Astrocyte (in vitro differentiated cells and primary cell): ENCODE measurements at regions not wholly inside any gene's neighbourhood (a gene's known extent, or its start where the extent isn't known, plus 50 kb on each side); places are given as distances from the start of the nearest gene placed in this dataset.

Experiments
- DNase-seq: peaks from one replicate; pipeline ENCODE4 v3.0.0-alpha.2; 2010; ENCODE audit warnings: low read depth
- FAIRE-seq: peaks from 2 replicates; lab custom pipeline; 2011; peaks lifted over from hg19 to GRCh38; lab: Jason Lieb, UNC
- H2AFZ ChIP-seq: 2 replicates; pipeline ENCODE4 v1.6.0; 2012; ENCODE audit warnings: low read depth, low read length, inconsistent platforms
- H3K27ac ChIP-seq: 2 replicates; pipeline ENCODE4 v1.5.1; 2011; ENCODE audit warnings: low read depth, low read length, inconsistent platforms
- H3K27me3 ChIP-seq: 2 replicates; pipeline ENCODE4 v1.6.0; 2011; ENCODE audit warnings: low read length, inconsistent platforms; ENCODE audit not compliant: insufficient read depth
- H3K36me3 ChIP-seq: 2 replicates; pipeline ENCODE4 v1.5.1; 2011; ENCODE audit warnings: low read length, inconsistent platforms; ENCODE audit not compliant: insufficient read depth
- H3K4me1 ChIP-seq: 2 replicates; pipeline ENCODE4 v1.5.1; 2011; ENCODE audit warnings: low read length, inconsistent platforms; ENCODE audit not compliant: insufficient read depth
- H3K4me2 ChIP-seq: 2 replicates; pipeline ENCODE4 v1.6.0; 2012; ENCODE audit warnings: low read length, inconsistent platforms
- H3K4me3 ChIP-seq: 2 replicates; pipeline ENCODE4 v1.5.1; 2011; ENCODE audit warnings: low read depth, mild to moderate bottlenecking, low read length, inconsistent platforms; ENCODE audit not compliant: insufficient read depth
- H3K79me2 ChIP-seq: 2 replicates; pipeline ENCODE4 v1.6.0; 2012; ENCODE audit warnings: mild to moderate bottlenecking, low read length, inconsistent platforms; ENCODE audit not compliant: insufficient read depth
- H3K9ac ChIP-seq: 2 replicates; pipeline ENCODE4 v1.6.0; 2012; ENCODE audit warnings: mild to moderate bottlenecking, low read length, inconsistent platforms
- H3K9me3 ChIP-seq: 2 replicates; pipeline ENCODE4 v1.5.1; 2012; ENCODE audit warnings: low read depth, mild to moderate bottlenecking, low read length, inconsistent platforms; ENCODE audit not compliant: insufficient read depth
- H4K20me1 ChIP-seq: 2 replicates; pipeline ENCODE4 v1.6.0; 2012; ENCODE audit warnings: low read length, inconsistent platforms; ENCODE audit not compliant: insufficient read depth
- H3K27ac Mint-ChIP-seq: one replicate; pipeline ENCODE4 v1.8.0; 2021; ENCODE audit warnings: mild to moderate bottlenecking, mixed read lengths; ENCODE audit not compliant: unreplicated experiment
- H3K27me3 Mint-ChIP-seq: one replicate; pipeline ENCODE4 v1.8.0; 2021; ENCODE audit warnings: low read depth, mixed read lengths; ENCODE audit not compliant: unreplicated experiment
- H3K36me3 Mint-ChIP-seq: one replicate; pipeline ENCODE4 v1.8.0; 2021; ENCODE audit warnings: low read depth, mixed read lengths; ENCODE audit not compliant: unreplicated experiment
- H3K4me1 Mint-ChIP-seq: one replicate; pipeline ENCODE4 v1.8.0; 2021; ENCODE audit warnings: low read depth, mixed read lengths; ENCODE audit not compliant: unreplicated experiment
- H3K4me3 Mint-ChIP-seq: one replicate; pipeline ENCODE4 v1.8.0; 2021; ENCODE audit warnings: mild to moderate bottlenecking, moderate library complexity, mixed read lengths; ENCODE audit not compliant: unreplicated experiment
- H3K9me3 Mint-ChIP-seq: one replicate; pipeline ENCODE4 v1.8.0; 2021; ENCODE audit warnings: mild to moderate bottlenecking, mixed read lengths; ENCODE audit not compliant: unreplicated experiment
- CTCF ChIP-seq: IDR thresholded peaks from 2 replicates; pipeline ENCODE4 v1.5.1; 2011; ENCODE audit warnings: low read depth, mild to moderate bottlenecking, inconsistent platforms, low read length, moderate library complexity; ENCODE audit not compliant: insufficient read depth
- EZH2 ChIP-seq: IDR thresholded peaks from 2 replicates; pipeline ENCODE4 v1.6.1; 2012; ENCODE audit warnings: mild to moderate bottlenecking, low read length, inconsistent platforms; ENCODE audit not compliant: insufficient read depth

GRCh38 chr7:41152179-41152678, 550.7 kb downstream of the INHBA start:
- Mint-ChIP-seq H3K4me3 (no peak overlapping the region), H3K27ac (no peak overlapping the region), H3K9me3 (no peaks in the 10 kb centered on the region), H3K4me1 (peaks cover 9% of the 10 kb centered on the region), H3K27me3 (peaks cover 4% of the 10 kb centered on the region), H3K36me3 (no peaks in the 10 kb centered on the region)
- H3K36me3 ChIP-seq: no peaks in the 10 kb centered on the region
- no peaks in the 10 kb centered on the region for H4K20me1 ChIP-seq
- H3K9me3 ChIP-seq: no peaks in the 10 kb centered on the region
- DNase-seq: no peak
- TF ChIP-seq EZH2 (no peak), CTCF (no peak)
- H3K27ac ChIP-seq: no peak overlapping the region
- peak; percentile 41 for FAIRE-seq
- no peaks in the 10 kb centered on the region for H3K79me2 ChIP-seq
- H3K9ac ChIP-seq: no peak overlapping the region
- H3K4me3 ChIP-seq: no peak overlapping the region
- H3K4me2 ChIP-seq: no peak overlapping the region
- H3K4me1 ChIP-seq: peaks cover 9% of the 10 kb centered on the region
- no peaks in the 10 kb centered on the region for H3K27me3 ChIP-seq
- H2AFZ ChIP-seq: no peak overlapping the region

GRCh38 chr7:41149576-41149975, 553.3 kb downstream of the INHBA start:
- peaks cover 4% of the 10 kb centered on the region for H3K27me3 Mint-ChIP-seq
- Histone ChIP-seq H4K20me1 (no peaks in the 10 kb centered on the region), H3K4me2 (no peak overlapping the region), H3K27me3 (no peaks in the 10 kb centered on the region), H3K9ac (no peak overlapping the region), H3K9me3 (no peaks in the 10 kb centered on the region), H2AFZ (no peak overlapping the region), H3K79me2 (no peaks in the 10 kb centered on the region), H3K4me3 (no peak overlapping the region), H3K4me1 (peaks cover 9% of the 10 kb centered on the region), H3K36me3 (no peaks in the 10 kb centered on the region), H3K27ac (peak overlapping the region; percentile 39)
- H3K27ac Mint-ChIP-seq: no peak overlapping the region
- no peaks in the 10 kb centered on the region for H3K36me3 Mint-ChIP-seq
- FAIRE-seq: no peak
- peaks cover 7% of the 10 kb centered on the region for H3K4me1 Mint-ChIP-seq
- no peak overlapping the region for H3K4me3 Mint-ChIP-seq
- TF ChIP-seq CTCF: no peak
- no peak for DNase-seq
- H3K9me3 Mint-ChIP-seq: no peaks in the 10 kb centered on the region

GRCh38 chr7:41148521-41148951, 554.4 kb downstream of the INHBA start:
- Histone ChIP-seq H3K79me2 (no peaks in the 10 kb centered on the region), H4K20me1 (no peaks in the 10 kb centered on the region), H3K4me2 (peak overlapping the region; percentile 61), H3K4me1 (peaks cover 9% of the 10 kb centered on the region), H3K9me3 (no peaks in the 10 kb centered on the region), H2AFZ (no peak overlapping the region), H3K36me3 (no peaks in the 10 kb centered on the region), H3K27ac (peak overlapping the region; percentile 73), H3K4me3 (no peak overlapping the region), H3K9ac (peak overlapping the region; percentile 58), H3K27me3 (no peaks in the 10 kb centered on the region)
- FAIRE-seq (peak; percentile 76), DNase-seq (peak; percentile 97)
- Mint-ChIP-seq H3K4me1 (peaks cover 7% of the 10 kb centered on the region), H3K27me3 (peaks cover 4% of the 10 kb centered on the region), H3K4me3 (no peak overlapping the region), H3K27ac (no peak overlapping the region), H3K9me3 (no peaks in the 10 kb centered on the region), H3K36me3 (no peaks in the 10 kb centered on the region)
- TF ChIP-seq EZH2: no peak
- TF ChIP-seq CTCF: no peak
